ENCODE measurements at regions not wholly inside any gene's neighbourhood (a gene's known extent, or its start where the extent isn't known, plus 50 kb on each side); places are given as distances from the start of the nearest gene placed in this dataset.

DNA sequence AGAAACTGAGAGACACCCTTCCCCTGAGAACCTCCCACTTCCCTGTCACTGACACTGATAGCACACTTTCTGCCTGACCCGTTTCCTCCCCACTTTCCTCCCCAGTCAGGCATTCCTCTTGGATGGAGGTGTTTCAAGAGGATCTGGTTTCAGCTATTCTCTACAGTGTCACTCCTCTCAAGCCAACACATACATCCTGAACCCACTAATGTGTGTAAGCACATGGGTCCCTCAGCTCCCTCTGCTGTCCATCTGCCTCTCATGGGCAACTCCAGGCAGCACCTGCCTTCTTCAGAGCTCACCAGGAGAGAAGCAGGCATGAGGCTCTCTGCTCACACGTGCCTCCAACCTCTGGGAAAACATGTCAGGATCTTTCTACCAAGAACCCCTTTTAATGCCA is 207.6 kb downstream of the NAF1 start:
- ChIA-PET CTCF (ENCODE audit: unreplicated experiment) (no interaction called here), POLR2A (no interaction called here)

DNA sequence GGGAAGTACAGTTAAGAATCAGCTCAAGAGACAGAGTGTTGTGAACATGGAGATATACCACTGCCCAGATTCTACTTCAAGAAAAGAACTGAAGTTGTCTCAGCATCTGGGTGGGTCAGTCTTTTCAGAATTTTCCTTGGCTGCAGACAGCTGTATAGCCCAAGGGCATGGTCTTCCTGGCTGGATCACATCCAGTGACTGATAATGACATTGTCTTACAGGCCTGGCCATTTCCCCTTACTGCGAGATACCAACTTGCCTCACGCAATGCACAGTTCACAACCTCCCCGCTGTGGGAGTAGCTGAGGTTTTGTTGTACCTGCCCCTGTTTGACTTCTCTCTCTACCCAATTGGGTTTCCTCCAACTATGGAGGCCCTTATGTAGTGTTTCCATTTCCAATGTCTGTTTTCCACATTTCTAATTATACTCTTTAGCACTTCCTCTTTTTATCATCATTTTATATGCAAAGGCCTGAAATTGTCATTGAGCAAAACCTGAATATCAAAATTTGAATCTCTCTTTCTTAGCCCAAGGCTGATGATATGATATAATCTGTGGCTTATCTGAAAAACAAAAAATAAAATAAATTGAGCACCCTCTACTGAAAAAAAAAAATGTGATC is 209.1 kb downstream of the NAF1 start:
- Histone ChIP-seq H3K4me3 (ENCODE audit: low read depth, low read length, poor library complexity, severe bottlenecking) (no peak overlapping the region), H3K79me2 (ENCODE audit: insufficient read depth, low read depth, low read length) (no peaks in the 10 kb centered on the region), H3K27ac (ENCODE audit: low read depth, low read length, poor library complexity, severe bottlenecking) (no peak overlapping the region), H3K4me1 (ENCODE audit: insufficient read depth, low read length, poor library complexity, severe bottlenecking) (no peaks in the 10 kb centered on the region), H4K20me1 (ENCODE audit: insufficient read depth, low read length) (no peaks in the 10 kb centered on the region), H3K36me3 (ENCODE audit: insufficient read depth, low read length) (no peaks in the 10 kb centered on the region), H2AFZ (ENCODE audit: low read length) (no peak overlapping the region), H3K4me2 (ENCODE audit: low read length) (no peak overlapping the region), H3K9me3 (ENCODE audit: low read length) (no peaks in the 10 kb centered on the region), H3K9me2 (ENCODE audit: insufficient read depth, low read length) (no peaks in the 10 kb centered on the region)
- ChIA-PET POLR2A (no interaction called here), CTCF (ENCODE audit: unreplicated experiment) (no interaction called here)
- no TSS peak for BruUV-seq (replicated peaks)
- no peak for DNase-seq (ENCODE audit: low spot score)
- intact Hi-C loops (cut with micrococcal nuclease; ENCODE audit: unreplicated experiment) = no loop called here
- no peak for TF ChIP-seq EZH2phosphoT487 (IDR thresholded peaks at IDR 0.05; ENCODE audit: borderline replicate concordance, low read depth, low read length)
- TF ChIP-seq CTCF (conservative IDR thresholded peaks at IDR 0.05; ENCODE audit: low read length) = no peak

More for the DNA sequence above, 207.6 kb downstream of the NAF1 start:
- no peaks in the 10 kb centered on the region for H4K20me1 ChIP-seq (ENCODE audit: insufficient read depth, low read length)
- no peak for DNase-seq (ENCODE audit: low spot score)
- BruUV-seq (replicated peaks) = no TSS peak
- H3K4me2 ChIP-seq (ENCODE audit: low read length) = no peak overlapping the region
- H3K4me3 ChIP-seq (ENCODE audit: low read depth, low read length, poor library complexity, severe bottlenecking) = no peak overlapping the region
- no peaks in the 10 kb centered on the region for H3K9me2 ChIP-seq (ENCODE audit: insufficient read depth, low read length)
- no peaks in the 10 kb centered on the region for H3K36me3 ChIP-seq (ENCODE audit: insufficient read depth, low read length)
- no peaks in the 10 kb centered on the region for H3K79me2 ChIP-seq (ENCODE audit: insufficient read depth, low read depth, low read length)
- TF ChIP-seq CTCF (conservative IDR thresholded peaks at IDR 0.05; ENCODE audit: low read length) (no peak), EZH2phosphoT487 (IDR thresholded peaks at IDR 0.05; ENCODE audit: borderline replicate concordance, low read depth, low read length) (no peak)
- intact Hi-C loops (cut with micrococcal nuclease; ENCODE audit: unreplicated experiment) = no loop called here
- H2AFZ ChIP-seq (ENCODE audit: low read length) = no peak overlapping the region
- H3K9me3 ChIP-seq (ENCODE audit: low read length) = no peaks in the 10 kb centered on the region
- H3K27ac ChIP-seq (ENCODE audit: low read depth, low read length, poor library complexity, severe bottlenecking) = no peak overlapping the region
- H3K4me1 ChIP-seq (ENCODE audit: insufficient read depth, low read length, poor library complexity, severe bottlenecking) = no peaks in the 10 kb centered on the region

- Histone ChIP-seq H4K20me1 (ENCODE audit: insufficient read depth, low read length) (no peaks in the 10 kb centered on the region), H3K4me1 (ENCODE audit: insufficient read depth, low read length, poor library complexity, severe bottlenecking) (no peaks in the 10 kb centered on the region), H3K36me3 (ENCODE audit: insufficient read depth, low read length) (no peaks in the 10 kb centered on the region), H3K9me3 (ENCODE audit: low read length) (no peaks in the 10 kb centered on the region), H3K79me2 (ENCODE audit: insufficient read depth, low read depth, low read length) (no peaks in the 10 kb centered on the region), H2AFZ (ENCODE audit: low read length) (no peak overlapping the region), H3K4me2 (ENCODE audit: low read length) (no peak overlapping the region), H3K9me2 (ENCODE audit: insufficient read depth, low read length) (no peaks in the 10 kb centered on the region), H3K27ac (ENCODE audit: low read depth, low read length, poor library complexity, severe bottlenecking) (no peak overlapping the region), H3K4me3 (ENCODE audit: low read depth, low read length, poor library complexity, severe bottlenecking) (no peak overlapping the region)
- ChIA-PET POLR2A (interaction anchor here (0.9 kb wide), 1 partner anchor 11 kb away, joined by 6 read pairs; no protein-coding TSS in a partner anchor), CTCF (ENCODE audit: unreplicated experiment) (no interaction called here)
- no peak for TF ChIP-seq EZH2phosphoT487 (IDR thresholded peaks at IDR 0.05; ENCODE audit: borderline replicate concordance, low read depth, low read length)
- TF ChIP-seq CTCF (conservative IDR thresholded peaks at IDR 0.05; ENCODE audit: low read length) = no peak
- no peak for DNase-seq (ENCODE audit: low spot score)
- no TSS peak for BruUV-seq (replicated peaks)
- intact Hi-C loops (cut with micrococcal nuclease; ENCODE audit: unreplicated experiment) = no loop called here
Observed at GRCh38 chr4:162954976-162955375, 211.7 kb downstream of the NAF1 start.
